GM12878 (cell line): ENCODE measurements at regions not wholly inside any gene's neighbourhood (a gene's known extent, or its start where the extent isn't known, plus 50 kb on each side); places are given as distances from the start of the nearest gene placed in this dataset.

Source experiments
- ATAC-seq: fragments of 200-7000 bp; cut with Tn5 transposase; 3 replicates; pipeline ENCODE4 v1.9.1; 2020; ENCODE audit warnings: mild to moderate bottlenecking, moderate library complexity
- BruUV-seq: library from RNA; stranded (reverse); fragments of 400-500 nt; replicated peaks from 2 replicates; lab custom pipeline; 2021; lab: Mats Ljungman, UMichigan
- CTCF ChIA-PET: fragments of 300-600 bp; sonication (Branson Sonifier 250); formaldehyde crosslinking; extraction: SDS; loops from one replicate; lab custom pipeline; 2021; ENCODE audit warnings: inconsistent platforms; lab: Yijun Ruan, JAX
- POLR2A ChIA-PET: fragments of 350-600 bp; formaldehyde crosslinking; extraction: SDS; loops from one replicate; lab custom pipeline; 2021; ENCODE audit warnings: inconsistent platforms; lab: Charles Lee
- RAD21 ChIA-PET: fragments of 300-600 bp; sonication (Branson Sonifier 250); formaldehyde crosslinking; loops from one replicate; lab custom pipeline; 2023; ENCODE audit warnings: antibody characterized with exemption; ENCODE audit not compliant: unreplicated experiment; lab: Charles Lee
- SMC1A ChIA-PET: fragments of 300-600 bp; sonication (Branson Sonifier 250); formaldehyde crosslinking; loops from one replicate; lab custom pipeline; 2023; ENCODE audit not compliant: unreplicated experiment, uncharacterized antibody; lab: Charles Lee
- DNase-seq: peaks from one replicate; pipeline ENCODE4 v3.0.0-alpha.2; 2011; ENCODE audit warnings: low read depth, low spot score
- FAIRE-seq: peaks from 3 replicates; lab custom pipeline; 2011; peaks lifted over from hg19 to GRCh38; lab: Jason Lieb, UNC
- H2AFZ ChIP-seq: 2 replicates; pipeline ENCODE4 v1.6.0; 2011; ENCODE audit warnings: low read depth, low read length, control low read depth; ENCODE audit not compliant: control insufficient read depth
- H3K27ac ChIP-seq: 2 replicates; pipeline ENCODE4 v1.5.1; 2011; ENCODE audit warnings: control low read depth; ENCODE audit not compliant: control insufficient read depth, insufficient read depth
- H3K27me3 ChIP-seq, 2 experiments: replicated peaks in 1 of 2; 2 replicates each; pipeline versions ENCODE4 v1.6.0 to v1.6.1; 2011; ENCODE audit warnings: low read length in 1 of 2; ENCODE audit not compliant: control insufficient read depth in 2 of 2, insufficient read depth in 2 of 2
- H3K36me3 ChIP-seq, 2 experiments: 2 replicates each; pipeline ENCODE4 v1.5.1; 2011; ENCODE audit warnings: low read length in 1 of 2; ENCODE audit not compliant: control insufficient read depth in 2 of 2, insufficient read depth in 2 of 2
- H3K4me1 ChIP-seq: 2 replicates; pipeline ENCODE4 v1.6.1; 2011; ENCODE audit warnings: mild to moderate bottlenecking, low read length, moderate library complexity, mixed read lengths; ENCODE audit not compliant: control insufficient read depth, insufficient read depth
- H3K4me2 ChIP-seq: 2 replicates; pipeline ENCODE4 v1.6.0; 2011; ENCODE audit warnings: control low read depth; ENCODE audit not compliant: control insufficient read depth, insufficient read depth
- H3K4me3 ChIP-seq: fragments of 200-600 bp; sonication (generic); 2 replicates; pipeline ENCODE4 v1.5.1; 2016
- H3K79me2 ChIP-seq: 2 replicates; pipeline ENCODE4 v1.6.0; 2011; ENCODE audit warnings: low read length; ENCODE audit not compliant: control insufficient read depth, insufficient read depth
- H3K9ac ChIP-seq: 2 replicates; pipeline ENCODE4 v1.8.0; 2011; ENCODE audit warnings: low read length, control low read depth, mixed read lengths; ENCODE audit not compliant: control insufficient read depth, insufficient read depth
- H3K9me3 ChIP-seq: replicated peaks from 3 replicates; pipeline ENCODE4 v1.5.1; 2011; ENCODE audit warnings: mild to moderate bottlenecking, low read length; ENCODE audit not compliant: control insufficient read depth, insufficient read depth
- H4K20me1 ChIP-seq: 2 replicates; pipeline ENCODE4 v1.6.0; 2011; ENCODE audit not compliant: control insufficient read depth, insufficient read depth
- BACH1 ChIP-seq: fragments of 450-650 bp; IDR thresholded peaks from 2 replicates; pipeline ENCODE4 v1.6.1; 2017; ENCODE audit warnings: mild to moderate bottlenecking, borderline replicate concordance
- CBX3 ChIP-seq: fragments of 200-600 bp; sonication (generic); IDR thresholded peaks from 2 replicates; pipeline ENCODE4 v1.6.1; 2016; ENCODE audit warnings: low read depth, borderline replicate concordance
- FOS ChIP-seq: IDR thresholded peaks from 3 replicates; pipeline ENCODE4 v1.6.1; 2011; ENCODE audit warnings: borderline replicate concordance; ENCODE audit not compliant: insufficient read length; ENCODE audit errors: extremely low read depth
- POU2F2 ChIP-seq: IDR thresholded peaks from 3 replicates; pipeline ENCODE4 v1.6.1; 2011; ENCODE audit warnings: low read depth, mild to moderate bottlenecking, low read length, borderline replicate concordance
- RFX5 ChIP-seq: IDR thresholded peaks from 2 replicates; pipeline ENCODE4 v1.6.1; 2011; ENCODE audit warnings: low read depth, low read length, improper control_type of control experiment
- TBL1XR1 ChIP-seq: IDR thresholded peaks from 2 replicates; pipeline ENCODE4 v1.6.1; 2012; ENCODE audit warnings: low read depth, low read length, improper control_type of control experiment
- WGBS: methylation state at CpG from one replicate; pipeline ENCODE4 v1.1.6; 2016; ENCODE audit warnings: low lambda C conversion rate; ENCODE audit not compliant: insufficient replicate concordance, insufficient coverage; ENCODE audit errors: missing lambda C conversion rate; 5-methylcytosine and 5-hydroxymethylcytosine counted together
- in situ Hi-C: fragments of 300-500 bp; cut with MboI; formaldehyde crosslinking; loops from 9 replicates; pipeline ENCODE4 v1.14.3; 2018; ENCODE audit warnings: mixed read lengths
- intact Hi-C: fragments of 100-400 bp; cut with micrococcal nuclease; formaldehyde crosslinking; loops from one replicate; pipeline ENCODE4 v1.14.2; 2022; ENCODE audit not compliant: unreplicated experiment
- TF ChIP-seq, protein P1 (sequence below): fragments of 450-650 bp; IDR thresholded peaks from 2 replicates; pipeline ENCODE4 v1.6.1; 2018; ENCODE audit warnings: borderline replicate concordance, mild to moderate bottlenecking; ENCODE audit not compliant: partially characterized antibody
- TF ChIP-seq, protein P2 (sequence below): fragments of 450-650 bp; IDR thresholded peaks from 2 replicates; pipeline ENCODE4 v1.6.1; 2017; ENCODE audit warnings: mild to moderate bottlenecking, low read depth, inconsistent platforms; ENCODE audit not compliant: poor library complexity, severe bottlenecking

DNA sequence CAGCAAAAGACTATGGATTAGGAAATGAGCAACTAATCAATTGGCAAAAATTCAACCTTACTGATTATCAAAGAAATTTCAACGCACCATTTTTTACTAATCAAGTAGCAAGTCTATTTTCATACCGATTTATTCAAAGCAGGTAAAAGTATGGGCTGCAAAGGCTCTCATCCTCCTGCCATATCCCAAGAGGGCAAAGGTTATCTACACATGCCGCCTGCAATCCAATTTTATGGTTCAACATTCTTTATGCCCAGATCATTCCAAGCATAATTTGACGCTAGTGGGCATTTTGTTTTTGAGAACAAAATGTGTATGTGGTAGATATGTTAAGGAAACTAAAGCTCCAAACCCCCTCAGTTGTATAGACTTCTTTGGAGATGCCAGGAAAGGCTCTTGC lies 270.6 kb downstream of the MAF start:
- no peak overlapping the region for H3K4me2 ChIP-seq
- H3K27me3 ChIP-seq: no peaks in the 10 kb centered on the region
- no peaks in the 10 kb centered on the region for H3K9me3 ChIP-seq
- WGBS: 17% methylated on average over 4 of the region's 4 CpGs
- no peak for ATAC-seq
- no peaks in the 10 kb centered on the region for H3K4me1 ChIP-seq
- no peak overlapping the region for H3K4me3 ChIP-seq
- no peak overlapping the region for H2AFZ ChIP-seq
- H3K79me2 ChIP-seq: no peaks in the 10 kb centered on the region
- no peak overlapping the region for H3K9ac ChIP-seq
- no peak overlapping the region for H3K27ac ChIP-seq
- POLR2A ChIA-PET: no interaction called here
- intact Hi-C loops (no loop called here), in situ Hi-C loops (no loop called here)
- RAD21 ChIA-PET: no interaction called here
- no peaks in the 10 kb centered on the region for H4K20me1 ChIP-seq
- FAIRE-seq: no peak
- no peak for DNase-seq
- no peak for TF ChIP-seq POU2F2
- TF ChIP-seq, protein P1, sequence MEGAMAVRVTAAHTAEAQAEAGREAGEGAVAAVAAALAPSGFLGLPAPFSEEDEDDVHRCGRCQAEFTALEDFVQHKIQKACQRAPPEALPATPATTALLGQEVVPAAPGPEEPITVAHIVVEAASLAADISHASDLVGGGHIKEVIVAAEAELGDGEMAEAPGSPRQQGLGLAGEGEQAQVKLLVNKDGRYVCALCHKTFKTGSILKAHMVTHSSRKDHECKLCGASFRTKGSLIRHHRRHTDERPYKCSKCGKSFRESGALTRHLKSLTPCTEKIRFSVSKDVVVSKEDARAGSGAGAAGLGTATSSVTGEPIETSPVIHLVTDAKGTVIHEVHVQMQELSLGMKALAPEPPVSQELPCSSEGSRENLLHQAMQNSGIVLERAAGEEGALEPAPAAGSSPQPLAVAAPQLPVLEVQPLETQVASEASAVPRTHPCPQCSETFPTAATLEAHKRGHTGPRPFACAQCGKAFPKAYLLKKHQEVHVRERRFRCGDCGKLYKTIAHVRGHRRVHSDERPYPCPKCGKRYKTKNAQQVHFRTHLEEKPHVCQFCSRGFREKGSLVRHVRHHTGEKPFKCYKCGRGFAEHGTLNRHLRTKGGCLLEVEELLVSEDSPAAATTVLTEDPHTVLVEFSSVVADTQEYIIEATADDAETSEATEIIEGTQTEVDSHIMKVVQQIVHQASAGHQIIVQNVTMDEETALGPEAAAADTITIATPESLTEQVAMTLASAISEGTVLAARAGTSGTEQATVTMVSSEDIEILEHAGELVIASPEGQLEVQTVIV: no peak
- no peak for TF ChIP-seq BACH1
- TF ChIP-seq, protein P2, sequence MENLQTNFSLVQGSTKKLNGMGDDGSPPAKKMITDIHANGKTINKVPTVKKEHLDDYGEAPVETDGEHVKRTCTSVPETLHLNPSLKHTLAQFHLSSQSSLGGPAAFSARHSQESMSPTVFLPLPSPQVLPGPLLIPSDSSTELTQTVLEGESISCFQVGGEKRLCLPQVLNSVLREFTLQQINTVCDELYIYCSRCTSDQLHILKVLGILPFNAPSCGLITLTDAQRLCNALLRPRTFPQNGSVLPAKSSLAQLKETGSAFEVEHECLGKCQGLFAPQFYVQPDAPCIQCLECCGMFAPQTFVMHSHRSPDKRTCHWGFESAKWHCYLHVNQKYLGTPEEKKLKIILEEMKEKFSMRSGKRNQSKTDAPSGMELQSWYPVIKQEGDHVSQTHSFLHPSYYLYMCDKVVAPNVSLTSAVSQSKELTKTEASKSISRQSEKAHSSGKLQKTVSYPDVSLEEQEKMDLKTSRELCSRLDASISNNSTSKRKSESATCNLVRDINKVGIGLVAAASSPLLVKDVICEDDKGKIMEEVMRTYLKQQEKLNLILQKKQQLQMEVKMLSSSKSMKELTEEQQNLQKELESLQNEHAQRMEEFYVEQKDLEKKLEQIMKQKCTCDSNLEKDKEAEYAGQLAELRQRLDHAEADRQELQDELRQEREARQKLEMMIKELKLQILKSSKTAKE: no peak
- TF ChIP-seq CBX3: no peak
- TF ChIP-seq FOS: no peak
- TF ChIP-seq RFX5: no peak
- no peak for TF ChIP-seq TBL1XR1
- TF ChIP-seq, all 136 proteins: peak for 0
- ChIA-PET CTCF (no interaction called here), SMC1A (no interaction called here)
- BruUV-seq: no TSS peak
- no peaks in the 10 kb centered on the region for H3K36me3 ChIP-seq
